Cardiac fibroblast (primary cell): ENCODE measurements at regions not wholly inside any gene's neighbourhood (a gene's known extent, or its start where the extent isn't known, plus 50 kb on each side); places are given as distances from the start of the nearest gene placed in this dataset.

Source experiments
- DNase-seq, 2 donors: peaks; one replicate each; pipeline versions ENCODE4 v3.0.0 to v3.0.0-alpha.2; 2010; ENCODE audit warnings: low read depth in 2 of 2
- H3K4me3 ChIP-seq, 2 donors: replicated peaks in 1 of 2; 1 replicate in 1 of 2; 2 replicates in 1 of 2; pipeline ENCODE4 v1.5.1; 2011; ENCODE audit warnings: low read depth in 2 of 2, low read length in 2 of 2, mild to moderate bottlenecking in 2 of 2, moderate library complexity in 1 of 2
- CTCF ChIP-seq: IDR thresholded peaks from one replicate; pipeline ENCODE4 v1.5.1; 2011; ENCODE audit warnings: low read depth, mild to moderate bottlenecking, low read length, inconsistent platforms

DNA sequence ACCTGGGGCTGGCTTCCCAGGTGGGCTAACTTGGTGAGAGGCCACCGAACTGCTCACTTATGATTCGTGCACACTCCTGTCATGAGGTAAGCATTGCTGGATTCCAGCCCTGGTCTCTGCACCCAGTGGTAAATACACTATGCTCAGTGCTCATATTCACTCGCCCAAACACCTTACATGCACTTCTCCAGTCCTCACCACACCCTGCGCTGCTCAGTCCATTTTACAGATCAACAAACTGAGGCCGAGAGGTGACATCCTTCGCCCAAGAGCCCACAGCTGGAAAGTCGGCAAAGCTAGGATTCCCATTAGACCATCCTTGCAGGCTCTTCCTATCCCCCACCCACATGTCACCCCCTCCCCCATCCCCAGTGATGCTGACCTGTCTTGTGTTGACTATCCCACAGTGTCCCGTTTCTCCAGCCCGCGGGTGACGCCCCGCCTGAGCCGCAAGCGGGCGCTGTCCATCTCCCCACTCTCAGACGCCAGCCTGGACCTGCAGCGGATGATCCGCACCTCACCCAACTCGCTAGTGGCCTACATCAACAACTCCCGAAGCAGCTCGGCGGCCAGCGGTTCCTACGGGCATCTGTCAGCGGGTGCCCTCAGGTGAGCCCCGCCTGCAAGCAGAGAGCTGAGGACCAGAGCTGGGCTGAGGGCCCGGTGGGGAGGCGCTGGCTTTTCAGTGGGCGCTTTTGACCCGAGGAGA, 232.8 kb downstream of the GLI2 start:
- DNase-seq = no peak
- no peak overlapping the region for H3K4me3 ChIP-seq
- no peak for TF ChIP-seq CTCF

- TF ChIP-seq CTCF = no peak
- H3K4me3 ChIP-seq = no peak overlapping the region
- DNase-seq = no peak
Observed at GRCh38 chr2:120969613-120970355, 234.1 kb downstream of the GLI2 start.

GRCh38 chr2:120971866-120972265, 236.2 kb downstream of the GLI2 start:
- DNase-seq = no peak
- TF ChIP-seq CTCF = no peak
- H3K4me3 ChIP-seq = no peak overlapping the region

DNA sequence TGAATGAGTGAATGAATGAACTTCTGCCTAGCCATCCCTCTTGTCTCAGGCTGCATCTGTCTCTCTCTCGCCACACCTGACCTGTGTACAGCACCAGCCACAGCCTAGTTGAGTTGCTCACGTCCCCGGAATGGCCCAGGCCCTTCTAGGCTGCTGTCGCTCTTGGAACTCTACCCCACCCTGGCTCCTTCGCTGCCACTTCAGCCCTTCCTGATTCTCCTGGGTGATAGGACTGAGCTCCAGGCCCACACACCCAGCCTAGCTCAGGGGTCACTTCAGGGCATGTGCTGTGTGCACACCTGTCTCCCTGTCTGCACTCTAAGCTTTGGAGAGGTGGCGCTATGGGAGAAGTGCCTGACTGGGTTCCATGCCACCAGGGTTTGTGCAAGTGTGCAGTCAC, 236.6 kb downstream of the GLI2 start:
- DNase-seq = no peak
- TF ChIP-seq CTCF = no peak

DNA sequence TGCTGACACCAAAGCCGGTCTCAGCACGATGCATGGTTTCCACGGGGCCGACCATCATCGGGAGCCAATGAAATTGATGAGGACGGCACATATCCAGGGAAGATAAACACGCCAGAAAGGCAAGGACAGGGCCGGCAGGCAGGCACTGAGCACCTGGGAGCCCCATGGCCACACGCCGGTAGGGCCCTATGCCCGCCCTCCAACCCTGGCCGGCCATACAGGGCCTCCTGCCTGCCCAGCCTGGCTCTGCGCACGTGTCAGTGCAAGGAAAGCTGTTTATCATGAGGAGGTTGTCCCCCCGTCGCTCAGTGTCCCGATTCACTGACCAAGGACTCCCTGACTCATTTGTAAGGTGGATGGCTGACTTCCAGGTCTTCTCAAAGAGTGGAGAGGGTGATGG, 237.5 kb downstream of the GLI2 start:
- no peak for TF ChIP-seq CTCF
- H3K4me3 ChIP-seq = no peak overlapping the region
- no peak for DNase-seq

More for the DNA sequence above, 236.6 kb downstream of the GLI2 start:
- H3K4me3 ChIP-seq = no peak overlapping the region

DNA sequence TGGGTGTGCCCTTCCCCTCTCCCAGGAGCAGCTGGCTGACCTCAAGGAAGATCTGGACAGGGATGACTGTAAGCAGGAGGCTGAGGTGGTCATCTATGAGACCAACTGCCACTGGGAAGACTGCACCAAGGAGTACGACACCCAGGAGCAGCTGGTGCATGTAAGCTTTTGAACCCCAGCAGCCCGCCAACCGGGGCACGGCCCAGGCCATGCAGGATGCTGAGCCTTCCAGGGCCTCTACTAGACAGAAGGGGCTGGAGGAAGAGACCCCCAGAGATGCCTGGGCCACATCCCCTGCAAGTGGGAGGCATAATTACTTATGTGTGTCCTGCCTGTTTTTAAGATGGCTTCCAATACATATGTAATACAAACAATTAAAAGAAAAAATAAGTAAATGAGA, 239.3 kb downstream of the GLI2 start:
- no peak overlapping the region for H3K4me3 ChIP-seq
- no peak for TF ChIP-seq CTCF
- no peak for DNase-seq
